Panc1 (cell line): ENCODE measurements at regions not wholly inside any gene's neighbourhood (a gene's known extent, or its start where the extent isn't known, plus 50 kb on each side); places are given as distances from the start of the nearest gene placed in this dataset.

Experiments
- ATAC-seq: fragments of 200-7000 bp; cut with Tn5 transposase; 2 replicates; pipeline ENCODE4 v1.9.1; 2020; ENCODE audit warnings: mild to moderate bottlenecking, moderate library complexity
- BruUV-seq: library from RNA; stranded (reverse); fragments of 400-500 nt; replicated peaks from 2 replicates; lab custom pipeline; 2021; lab: Mats Ljungman, UMichigan
- CTCF ChIA-PET: fragments of 300-600 bp; sonication (Branson Sonifier 250); formaldehyde crosslinking; loops from one replicate; lab custom pipeline; 2022; ENCODE audit warnings: antibody characterized with exemption; lab: Charles Lee
- POLR2A ChIA-PET: fragments of 300-600 bp; sonication (Branson Sonifier 250); formaldehyde crosslinking; loops from one replicate; lab custom pipeline; 2022; ENCODE audit warnings: antibody characterized with exemption; lab: Charles Lee
- DNase-seq: peaks from one replicate; pipeline ENCODE4 v3.0.0-alpha.2; 2010; ENCODE audit warnings: low read depth, low spot score
- H3K27ac ChIP-seq: 2 replicates; pipeline ENCODE4 v1.5.1; 2011; ENCODE audit warnings: mild to moderate bottlenecking, low read length, inconsistent platforms
- H3K27me3 ChIP-seq: fragments of 200-500 bp; sonication (Bioruptor generic); 2 replicates; pipeline ENCODE4 v1.6.0; 2014; ENCODE audit warnings: low read length, inconsistent platforms; ENCODE audit not compliant: control insufficient read depth, insufficient read depth
- H3K36me3 ChIP-seq: fragments of 200-500 bp; sonication (Bioruptor generic); 2 replicates; pipeline ENCODE4 v1.5.1; 2014; ENCODE audit warnings: inconsistent platforms, mild to moderate bottlenecking, low read length, moderate library complexity; ENCODE audit not compliant: control insufficient read depth, insufficient read depth
- H3K4me1 ChIP-seq: 2 replicates; pipeline ENCODE4 v1.5.1; 2011; ENCODE audit warnings: inconsistent platforms, mild to moderate bottlenecking, low read length, moderate library complexity; ENCODE audit not compliant: control insufficient read depth, insufficient read depth
- H3K4me3 ChIP-seq, 2 experiments: 2 replicates each; pipeline ENCODE4 v1.5.1; 2011 to 2012; ENCODE audit warnings: low read depth in 2 of 2, low read length in 2 of 2, mild to moderate bottlenecking in 2 of 2, inconsistent platforms in 1 of 2, moderate library complexity in 1 of 2
- H3K9me3 ChIP-seq: fragments of 200-500 bp; sonication (Bioruptor generic); 2 replicates; pipeline ENCODE4 v1.5.1; 2014; ENCODE audit warnings: low read depth, mild to moderate bottlenecking, inconsistent platforms, low read length, moderate library complexity; ENCODE audit not compliant: control insufficient read depth, insufficient read depth
- CTCF ChIP-seq: fragments of 450-650 bp; IDR thresholded peaks from 2 replicates; pipeline ENCODE4 v1.5.1; 2017; ENCODE audit warnings: mild to moderate bottlenecking
- POLR2AphosphoS5 ChIP-seq: IDR thresholded peaks from 2 replicates; pipeline ENCODE4 v1.6.1; 2012; ENCODE audit warnings: mild to moderate bottlenecking, low read depth, low read length, moderate library complexity
- REST ChIP-seq, 2 experiments: IDR thresholded peaks; 2 replicates each; pipeline ENCODE4 v1.6.1; 2011 to 2012; ENCODE audit warnings: low read depth in 2 of 2, control low read depth in 1 of 2, low read length in 1 of 2, mild to moderate bottlenecking in 1 of 2, moderate library complexity in 1 of 2; ENCODE audit not compliant: insufficient read depth in 1 of 2
- SIN3A ChIP-seq: IDR thresholded peaks from 2 replicates; pipeline ENCODE4 v1.6.1; 2012; ENCODE audit warnings: low read depth, mild to moderate bottlenecking, low read length, moderate library complexity, borderline replicate concordance; ENCODE audit not compliant: insufficient read depth
- TCF7L2 ChIP-seq: IDR thresholded peaks from 2 replicates; pipeline ENCODE4 v1.6.1; 2011; ENCODE audit warnings: mild to moderate bottlenecking, low read depth, low read length, inconsistent platforms
- in situ Hi-C: cut with HindIII; loops from 2 replicates; pipeline ENCODE4 v1.10.0; 2016; ENCODE audit warnings: low sequenced_read_pairs, low pct_unique_long_range_greater_than_20kb
- intact Hi-C: fragments of 100-400 bp; cut with micrococcal nuclease; formaldehyde crosslinking; loops from one replicate; pipeline ENCODE4 v1.10.0; 2022; ENCODE audit not compliant: unreplicated experiment

- no TSS peak for BruUV-seq
- intact Hi-C loops (no loop called here), in situ Hi-C loops (no loop called here)
- Histone ChIP-seq H3K27me3 (no peaks in the 10 kb centered on the region), H3K4me1 (no peaks in the 10 kb centered on the region), H3K27ac (no peak overlapping the region), H3K9me3 (no peaks in the 10 kb centered on the region), H3K4me3 (no peak overlapping the region), H3K36me3 (no peaks in the 10 kb centered on the region)
- POLR2A ChIA-PET: interaction anchor here (0.7 kb wide), 1 partner anchor 105 kb away, joined by 3 read pairs; no protein-coding TSS in a partner anchor
- ATAC-seq (no peak), DNase-seq (no peak)
- CTCF ChIA-PET: no interaction called here
- TF ChIP-seq REST (IDR thresholded peaks at IDR 0.05; ENCODE audit: insufficient read depth in 1 of 2, low read depth in 2 of 2, low read length in 1 of 2) (no peak), CTCF (no peak), SIN3A (no peak), POLR2AphosphoS5 (no peak), TCF7L2 (no peak)
These were observed 973.9 kb upstream of the PRR20A start for GRCh38 chr13:56166864-56167263.

- Histone ChIP-seq H3K9me3 (no peaks in the 10 kb centered on the region), H3K4me1 (no peaks in the 10 kb centered on the region), H3K27me3 (no peaks in the 10 kb centered on the region), H3K27ac (no peak overlapping the region), H3K36me3 (no peaks in the 10 kb centered on the region), H3K4me3 (no peak overlapping the region)
- TF ChIP-seq REST (IDR thresholded peaks at IDR 0.05; ENCODE audit: insufficient read depth in 1 of 2, low read depth in 2 of 2, low read length in 1 of 2) (no peak), SIN3A (no peak), POLR2AphosphoS5 (no peak), TCF7L2 (no peak), CTCF (no peak)
- in situ Hi-C loops (no loop called here), intact Hi-C loops (no loop called here)
- DNase-seq (no peak), ATAC-seq (no peak)
- ChIA-PET POLR2A (no interaction called here), CTCF (no interaction called here)
- BruUV-seq: no TSS peak
These were observed 972.1 kb upstream of the PRR20A start for GRCh38 chr13:56168581-56168980.
